ENCODE measurements at regions not wholly inside any gene's neighbourhood (a gene's known extent, or its start where the extent isn't known, plus 50 kb on each side); places are given as distances from the start of the nearest gene placed in this dataset.

DNA sequence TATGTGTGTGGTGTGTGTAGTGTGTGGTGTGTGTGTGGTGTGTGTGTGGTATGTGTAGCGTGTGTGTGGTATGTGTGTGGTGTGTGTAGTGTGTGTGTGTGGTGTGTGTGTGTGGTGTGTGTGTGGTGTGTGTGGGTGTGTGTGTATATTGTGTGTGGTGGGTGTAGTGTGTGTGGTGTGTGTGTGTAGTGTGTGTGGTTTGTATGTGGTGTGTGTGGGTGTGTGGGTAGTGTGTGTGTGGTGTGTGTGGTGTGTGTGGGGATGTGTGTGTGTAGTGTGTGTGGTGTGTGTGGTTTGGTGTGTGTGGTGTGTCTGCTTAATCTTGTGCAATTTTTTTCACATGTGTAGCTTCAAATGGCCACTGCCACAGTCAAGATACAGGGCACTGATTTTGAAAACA is 94.5 kb downstream of the CPZ start:
- TF ChIP-seq, protein P1, sequence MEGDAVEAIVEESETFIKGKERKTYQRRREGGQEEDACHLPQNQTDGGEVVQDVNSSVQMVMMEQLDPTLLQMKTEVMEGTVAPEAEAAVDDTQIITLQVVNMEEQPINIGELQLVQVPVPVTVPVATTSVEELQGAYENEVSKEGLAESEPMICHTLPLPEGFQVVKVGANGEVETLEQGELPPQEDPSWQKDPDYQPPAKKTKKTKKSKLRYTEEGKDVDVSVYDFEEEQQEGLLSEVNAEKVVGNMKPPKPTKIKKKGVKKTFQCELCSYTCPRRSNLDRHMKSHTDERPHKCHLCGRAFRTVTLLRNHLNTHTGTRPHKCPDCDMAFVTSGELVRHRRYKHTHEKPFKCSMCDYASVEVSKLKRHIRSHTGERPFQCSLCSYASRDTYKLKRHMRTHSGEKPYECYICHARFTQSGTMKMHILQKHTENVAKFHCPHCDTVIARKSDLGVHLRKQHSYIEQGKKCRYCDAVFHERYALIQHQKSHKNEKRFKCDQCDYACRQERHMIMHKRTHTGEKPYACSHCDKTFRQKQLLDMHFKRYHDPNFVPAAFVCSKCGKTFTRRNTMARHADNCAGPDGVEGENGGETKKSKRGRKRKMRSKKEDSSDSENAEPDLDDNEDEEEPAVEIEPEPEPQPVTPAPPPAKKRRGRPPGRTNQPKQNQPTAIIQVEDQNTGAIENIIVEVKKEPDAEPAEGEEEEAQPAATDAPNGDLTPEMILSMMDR (IDR thresholded peaks at IDR 0.05; ENCODE audit: control extremely low read depth in 1 of 3, insufficient read depth in 1 of 3, low read depth in 1 of 3, low read length in 3 of 3) = no peak
- no peak for TF ChIP-seq SRF (IDR thresholded peaks at IDR 0.05; ENCODE audit: low read depth, low read length)

Measured in H1 (cell line).